PC-3 (cell line): ENCODE measurements at regions not wholly inside any gene's neighbourhood (a gene's known extent, or its start where the extent isn't known, plus 50 kb on each side); places are given as distances from the start of the nearest gene placed in this dataset.

Source experiments
- EZH2 ChIP-seq: fragments of 300-600 bp; sonication (generic); IDR thresholded peaks from one replicate; pipeline ENCODE4 v1.6.1; 2017; ENCODE audit warnings: antibody characterized with exemption, mild to moderate bottlenecking, low read length; ENCODE audit not compliant: unreplicated experiment
- TF ChIP-seq, protein P1 (sequence below): fragments of 300-600 bp; sonication (generic); conservative IDR thresholded peaks from 2 replicates; pipeline ENCODE4 v1.5.1; 2017; ENCODE audit warnings: antibody characterized with exemption, low read depth, mild to moderate bottlenecking, low read length

DNA sequence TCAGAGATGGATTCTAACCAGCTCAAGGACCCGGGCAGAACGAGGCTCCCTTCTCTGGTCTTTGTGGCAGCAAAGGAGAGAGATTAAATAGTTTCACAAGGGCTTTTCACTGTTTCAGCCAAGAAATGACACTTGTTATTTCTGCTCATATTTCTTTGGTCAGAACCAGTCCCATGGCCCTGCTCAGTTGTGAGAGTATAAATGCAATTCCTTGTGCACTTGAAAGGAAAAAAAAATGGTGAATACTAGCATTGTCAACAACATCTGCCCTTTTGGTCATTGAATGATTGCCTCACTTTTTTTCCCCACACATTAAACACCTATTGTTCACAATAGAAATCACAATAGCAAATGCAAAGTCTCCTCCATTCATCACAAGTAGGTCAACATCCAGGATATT lies 104.4 kb downstream of the RDH14 start:
- TF ChIP-seq, protein P1, sequence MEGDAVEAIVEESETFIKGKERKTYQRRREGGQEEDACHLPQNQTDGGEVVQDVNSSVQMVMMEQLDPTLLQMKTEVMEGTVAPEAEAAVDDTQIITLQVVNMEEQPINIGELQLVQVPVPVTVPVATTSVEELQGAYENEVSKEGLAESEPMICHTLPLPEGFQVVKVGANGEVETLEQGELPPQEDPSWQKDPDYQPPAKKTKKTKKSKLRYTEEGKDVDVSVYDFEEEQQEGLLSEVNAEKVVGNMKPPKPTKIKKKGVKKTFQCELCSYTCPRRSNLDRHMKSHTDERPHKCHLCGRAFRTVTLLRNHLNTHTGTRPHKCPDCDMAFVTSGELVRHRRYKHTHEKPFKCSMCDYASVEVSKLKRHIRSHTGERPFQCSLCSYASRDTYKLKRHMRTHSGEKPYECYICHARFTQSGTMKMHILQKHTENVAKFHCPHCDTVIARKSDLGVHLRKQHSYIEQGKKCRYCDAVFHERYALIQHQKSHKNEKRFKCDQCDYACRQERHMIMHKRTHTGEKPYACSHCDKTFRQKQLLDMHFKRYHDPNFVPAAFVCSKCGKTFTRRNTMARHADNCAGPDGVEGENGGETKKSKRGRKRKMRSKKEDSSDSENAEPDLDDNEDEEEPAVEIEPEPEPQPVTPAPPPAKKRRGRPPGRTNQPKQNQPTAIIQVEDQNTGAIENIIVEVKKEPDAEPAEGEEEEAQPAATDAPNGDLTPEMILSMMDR, result no peak
- no peak for TF ChIP-seq EZH2
